GM23338 (cell line): ENCODE measurements at regions not wholly inside any gene's neighbourhood (a gene's known extent, or its start where the extent isn't known, plus 50 kb on each side); places are given as distances from the start of the nearest gene placed in this dataset.

Experiments
- ATAC-seq: fragments of 200-7000 bp; cut with Tn5 transposase; 3 replicates; pipeline ENCODE4 v1.9.1; 2020
- DNase-seq: peaks from one replicate; pipeline ENCODE4 v3.0.0-alpha.2; 2015; ENCODE audit warnings: low spot score
- H2AFZ ChIP-seq: fragments of 200-600 bp; sonication (generic); 2 replicates; pipeline ENCODE4 v1.8.0; 2016; ENCODE audit warnings: antibody characterized with exemption, mild to moderate bottlenecking, moderate library complexity
- H3F3A ChIP-seq: fragments of 200-600 bp; sonication (generic); replicated peaks from 2 replicates; pipeline ENCODE4 v1.8.0; 2017; ENCODE audit warnings: antibody characterized with exemption, mixed run types, low read depth
- H3K27ac ChIP-seq: fragments of 200-600 bp; sonication (generic); 2 replicates; pipeline ENCODE4 v1.6.1; 2016; ENCODE audit warnings: low read depth
- H3K27me3 ChIP-seq: fragments of 200-600 bp; sonication (generic); 2 replicates; pipeline ENCODE4 v1.8.0; 2016; ENCODE audit warnings: mild to moderate bottlenecking, mixed run types, moderate library complexity; ENCODE audit not compliant: insufficient read depth
- H3K36me3 ChIP-seq: fragments of 200-600 bp; sonication (generic); 2 replicates; pipeline ENCODE4 v1.8.0; 2016; ENCODE audit warnings: mild to moderate bottlenecking; ENCODE audit not compliant: insufficient read depth
- H3K4me1 ChIP-seq: fragments of 200-600 bp; sonication (generic); 2 replicates; pipeline ENCODE4 v1.8.0; 2016; ENCODE audit warnings: mild to moderate bottlenecking, moderate library complexity; ENCODE audit not compliant: insufficient read depth
- H3K4me2 ChIP-seq: fragments of 200-600 bp; sonication (generic); 2 replicates; pipeline ENCODE4 v1.7.1; 2017; ENCODE audit warnings: mixed run types
- H3K4me3 ChIP-seq: fragments of 200-600 bp; sonication (generic); 2 replicates; pipeline ENCODE4 v1.6.1; 2016; ENCODE audit warnings: mixed run types
- H3K79me2 ChIP-seq: fragments of 200-600 bp; sonication (generic); replicated peaks from 2 replicates; pipeline ENCODE4 v1.8.0; 2017; ENCODE audit warnings: mild to moderate bottlenecking; ENCODE audit not compliant: insufficient read depth
- H3K9me2 ChIP-seq: fragments of 200-600 bp; sonication (generic); 2 replicates; pipeline ENCODE4 v1.8.0; 2017; ENCODE audit not compliant: insufficient read depth
- H4K20me1 ChIP-seq: fragments of 200-600 bp; sonication (generic); replicated peaks from 2 replicates; pipeline ENCODE4 v1.8.0; 2017; ENCODE audit warnings: mild to moderate bottlenecking; ENCODE audit not compliant: insufficient read depth
- H3K27ac Mint-ChIP-seq: 2 replicates; pipeline ENCODE4 v1.8.0; 2020; ENCODE audit warnings: inconsistent platforms, mild to moderate bottlenecking, moderate library complexity, mixed read lengths
- H3K27me3 Mint-ChIP-seq: 3 replicates; pipeline ENCODE4 v1.8.0; 2022; ENCODE audit warnings: low read depth, mild to moderate bottlenecking, moderate library complexity, mixed read lengths, inconsistent platforms; ENCODE audit not compliant: insufficient read depth, poor library complexity
- H3K36me3 Mint-ChIP-seq: 3 replicates; pipeline ENCODE4 v1.8.0; 2021; ENCODE audit warnings: low read depth, mild to moderate bottlenecking, inconsistent platforms, moderate library complexity, mixed read lengths
- H3K4me1 Mint-ChIP-seq: 3 replicates; pipeline ENCODE4 v1.8.0; 2020; ENCODE audit warnings: mild to moderate bottlenecking, inconsistent platforms, mixed read lengths
- H3K4me3 Mint-ChIP-seq: 3 replicates; pipeline ENCODE4 v1.8.0; 2021; ENCODE audit warnings: moderate library complexity, mild to moderate bottlenecking, inconsistent platforms, mixed read lengths
- H3K9me3 Mint-ChIP-seq: 3 replicates; pipeline ENCODE4 v1.8.0; 2020; ENCODE audit warnings: moderate library complexity, mild to moderate bottlenecking, inconsistent platforms, mixed read lengths
- CREB1 ChIP-seq: fragments of 250-450 bp; sonication (Bioruptor Pico); IDR thresholded peaks from 2 replicates; pipeline ENCODE4 v1.5.0; 2020; ENCODE audit warnings: low read depth, mild to moderate bottlenecking, moderate library complexity
- EZH2 ChIP-seq: fragments of 200-600 bp; sonication (generic); IDR thresholded peaks from one replicate; pipeline ENCODE4 v1.8.0; 2017; ENCODE audit warnings: antibody characterized with exemption, mild to moderate bottlenecking, low read depth; ENCODE audit not compliant: unreplicated experiment
- EZH2phosphoT487 ChIP-seq: fragments of 200-600 bp; sonication (generic); IDR thresholded peaks from one replicate; pipeline ENCODE4 v1.8.1; 2018; ENCODE audit warnings: antibody characterized with exemption; ENCODE audit not compliant: unreplicated experiment
- JUNB ChIP-seq: IDR thresholded peaks from one replicate; pipeline ENCODE4 v1.6.1; 2016; ENCODE audit warnings: antibody characterized with exemption; ENCODE audit not compliant: unreplicated experiment
- NANOG ChIP-seq: IDR thresholded peaks from 2 replicates; pipeline ENCODE4 v1.6.1; 2016; ENCODE audit warnings: antibody characterized with exemption, borderline replicate concordance
- POLR2AphosphoS5 ChIP-seq: IDR thresholded peaks from 2 replicates; pipeline ENCODE4 v1.6.1; 2016; ENCODE audit warnings: antibody characterized with exemption, low read depth
- STAT1 ChIP-seq: IDR thresholded peaks from one replicate; pipeline ENCODE4 v1.6.1; 2016; ENCODE audit warnings: antibody characterized with exemption; ENCODE audit not compliant: unreplicated experiment
- ZNF331 ChIP-seq: fragments of 250-450 bp; sonication (Bioruptor Pico); IDR thresholded peaks from 2 replicates; pipeline ENCODE4 v1.5.0; 2020; ENCODE audit warnings: low read depth, mild to moderate bottlenecking, moderate library complexity
- ZNF462 ChIP-seq: fragments of 250-450 bp; sonication (Bioruptor Pico); IDR thresholded peaks from 2 replicates; pipeline ENCODE4 v1.5.0; 2020; ENCODE audit warnings: mild to moderate bottlenecking, moderate library complexity
- TF ChIP-seq, protein P1 (sequence below), 2 experiments: fragments of 200-600 bp in 1 of 2; sonication (generic) in 1 of 2; conservative IDR thresholded peaks; 2 replicates each; pipeline versions ENCODE4 v1.5.1 to v1.6.1; 2016 to 2017; ENCODE audit warnings: antibody characterized with exemption in 2 of 2, low read depth in 2 of 2, mild to moderate bottlenecking in 2 of 2, moderate library complexity in 1 of 2
- TF ChIP-seq, protein P2 (sequence below): IDR thresholded peaks from one replicate; pipeline ENCODE4 v1.6.1; 2018; ENCODE audit warnings: antibody characterized with exemption; ENCODE audit not compliant: unreplicated experiment
- TF ChIP-seq, protein P3 (sequence below): IDR thresholded peaks from 2 replicates; pipeline ENCODE4 v1.6.1; 2016; ENCODE audit warnings: antibody characterized with exemption

- no peak for TF ChIP-seq EZH2phosphoT487
- no peak for TF ChIP-seq STAT1
- no peak for TF ChIP-seq POLR2AphosphoS5
These were observed 258.1 kb upstream of the PTCHD4 start (continued) for GRCh38 chr6:48369100-48369499.

DNA sequence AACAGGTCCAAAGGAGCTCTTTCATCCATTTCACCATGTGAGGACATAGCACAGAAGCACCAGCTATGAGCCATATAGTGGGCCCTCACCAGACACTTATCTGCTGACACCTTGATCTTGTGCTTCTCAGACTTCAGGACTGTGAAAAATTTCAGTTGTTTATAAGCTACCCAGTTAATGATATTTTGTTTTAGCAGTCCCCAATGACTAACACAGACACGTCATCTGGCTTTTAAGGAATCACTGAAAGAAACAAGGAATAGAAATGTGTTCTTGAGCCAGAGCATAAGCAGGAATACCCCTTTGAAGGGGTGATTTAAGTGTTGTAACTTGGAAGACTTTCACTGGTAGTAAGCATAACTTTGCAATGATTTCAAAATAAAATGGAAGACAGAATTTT lies 214.7 kb upstream of the PTCHD4 start:
- no peaks in the 10 kb centered on the region for H3K27me3 Mint-ChIP-seq

More for the DNA sequence above, 214.7 kb upstream of the PTCHD4 start:
- peak overlapping the region; percentile 38; the same call in 1 of the 2 replicates for H2AFZ ChIP-seq
- H3K4me1 ChIP-seq = no peaks in the 10 kb centered on the region
- no peak overlapping the region for H3K27ac ChIP-seq
- no peaks in the 10 kb centered on the region for H3K79me2 ChIP-seq
- H3K4me3 ChIP-seq = no peak overlapping the region
- no peaks in the 10 kb centered on the region for H4K20me1 ChIP-seq
- no peaks in the 10 kb centered on the region for H3K27me3 ChIP-seq
- no peak overlapping the region for H3K4me3 Mint-ChIP-seq
- DNase-seq (no peak), ATAC-seq (no peak)
- no peaks in the 10 kb centered on the region for H3K9me2 ChIP-seq
- no peaks in the 10 kb centered on the region for H3K36me3 Mint-ChIP-seq
- H3K36me3 ChIP-seq = no peaks in the 10 kb centered on the region
- TF ChIP-seq, protein P1, sequence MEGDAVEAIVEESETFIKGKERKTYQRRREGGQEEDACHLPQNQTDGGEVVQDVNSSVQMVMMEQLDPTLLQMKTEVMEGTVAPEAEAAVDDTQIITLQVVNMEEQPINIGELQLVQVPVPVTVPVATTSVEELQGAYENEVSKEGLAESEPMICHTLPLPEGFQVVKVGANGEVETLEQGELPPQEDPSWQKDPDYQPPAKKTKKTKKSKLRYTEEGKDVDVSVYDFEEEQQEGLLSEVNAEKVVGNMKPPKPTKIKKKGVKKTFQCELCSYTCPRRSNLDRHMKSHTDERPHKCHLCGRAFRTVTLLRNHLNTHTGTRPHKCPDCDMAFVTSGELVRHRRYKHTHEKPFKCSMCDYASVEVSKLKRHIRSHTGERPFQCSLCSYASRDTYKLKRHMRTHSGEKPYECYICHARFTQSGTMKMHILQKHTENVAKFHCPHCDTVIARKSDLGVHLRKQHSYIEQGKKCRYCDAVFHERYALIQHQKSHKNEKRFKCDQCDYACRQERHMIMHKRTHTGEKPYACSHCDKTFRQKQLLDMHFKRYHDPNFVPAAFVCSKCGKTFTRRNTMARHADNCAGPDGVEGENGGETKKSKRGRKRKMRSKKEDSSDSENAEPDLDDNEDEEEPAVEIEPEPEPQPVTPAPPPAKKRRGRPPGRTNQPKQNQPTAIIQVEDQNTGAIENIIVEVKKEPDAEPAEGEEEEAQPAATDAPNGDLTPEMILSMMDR (conservative IDR thresholded peaks at IDR 0.05; ENCODE audit: low read depth in 2 of 2) = no peak
- TF ChIP-seq ZNF331 (CRISPR knock-in tag) (no peak), JUNB (no peak), ZNF462 (CRISPR knock-in tag) (no peak), EZH2 (no peak), STAT1 (no peak), NANOG (no peak), CREB1 (CRISPR knock-in tag) (no peak), POLR2AphosphoS5 (no peak), EZH2phosphoT487 (no peak)
- TF ChIP-seq, protein P2, sequence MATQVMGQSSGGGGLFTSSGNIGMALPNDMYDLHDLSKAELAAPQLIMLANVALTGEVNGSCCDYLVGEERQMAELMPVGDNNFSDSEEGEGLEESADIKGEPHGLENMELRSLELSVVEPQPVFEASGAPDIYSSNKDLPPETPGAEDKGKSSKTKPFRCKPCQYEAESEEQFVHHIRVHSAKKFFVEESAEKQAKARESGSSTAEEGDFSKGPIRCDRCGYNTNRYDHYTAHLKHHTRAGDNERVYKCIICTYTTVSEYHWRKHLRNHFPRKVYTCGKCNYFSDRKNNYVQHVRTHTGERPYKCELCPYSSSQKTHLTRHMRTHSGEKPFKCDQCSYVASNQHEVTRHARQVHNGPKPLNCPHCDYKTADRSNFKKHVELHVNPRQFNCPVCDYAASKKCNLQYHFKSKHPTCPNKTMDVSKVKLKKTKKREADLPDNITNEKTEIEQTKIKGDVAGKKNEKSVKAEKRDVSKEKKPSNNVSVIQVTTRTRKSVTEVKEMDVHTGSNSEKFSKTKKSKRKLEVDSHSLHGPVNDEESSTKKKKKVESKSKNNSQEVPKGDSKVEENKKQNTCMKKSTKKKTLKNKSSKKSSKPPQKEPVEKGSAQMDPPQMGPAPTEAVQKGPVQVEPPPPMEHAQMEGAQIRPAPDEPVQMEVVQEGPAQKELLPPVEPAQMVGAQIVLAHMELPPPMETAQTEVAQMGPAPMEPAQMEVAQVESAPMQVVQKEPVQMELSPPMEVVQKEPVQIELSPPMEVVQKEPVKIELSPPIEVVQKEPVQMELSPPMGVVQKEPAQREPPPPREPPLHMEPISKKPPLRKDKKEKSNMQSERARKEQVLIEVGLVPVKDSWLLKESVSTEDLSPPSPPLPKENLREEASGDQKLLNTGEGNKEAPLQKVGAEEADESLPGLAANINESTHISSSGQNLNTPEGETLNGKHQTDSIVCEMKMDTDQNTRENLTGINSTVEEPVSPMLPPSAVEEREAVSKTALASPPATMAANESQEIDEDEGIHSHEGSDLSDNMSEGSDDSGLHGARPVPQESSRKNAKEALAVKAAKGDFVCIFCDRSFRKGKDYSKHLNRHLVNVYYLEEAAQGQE = no peak
- TF ChIP-seq, protein P3, sequence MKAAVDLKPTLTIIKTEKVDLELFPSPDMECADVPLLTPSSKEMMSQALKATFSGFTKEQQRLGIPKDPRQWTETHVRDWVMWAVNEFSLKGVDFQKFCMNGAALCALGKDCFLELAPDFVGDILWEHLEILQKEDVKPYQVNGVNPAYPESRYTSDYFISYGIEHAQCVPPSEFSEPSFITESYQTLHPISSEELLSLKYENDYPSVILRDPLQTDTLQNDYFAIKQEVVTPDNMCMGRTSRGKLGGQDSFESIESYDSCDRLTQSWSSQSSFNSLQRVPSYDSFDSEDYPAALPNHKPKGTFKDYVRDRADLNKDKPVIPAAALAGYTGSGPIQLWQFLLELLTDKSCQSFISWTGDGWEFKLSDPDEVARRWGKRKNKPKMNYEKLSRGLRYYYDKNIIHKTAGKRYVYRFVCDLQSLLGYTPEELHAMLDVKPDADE = no peak
- H3K4me1 Mint-ChIP-seq = no peaks in the 10 kb centered on the region
- no peaks in the 10 kb centered on the region for H3F3A ChIP-seq
- H3K9me3 Mint-ChIP-seq = no peaks in the 10 kb centered on the region
- no peak overlapping the region for H3K4me2 ChIP-seq
- no peak overlapping the region for H3K27ac Mint-ChIP-seq
